GM12872 (cell line): ENCODE measurements at regions not wholly inside any gene's neighbourhood (a gene's known extent, or its start where the extent isn't known, plus 50 kb on each side); places are given as distances from the start of the nearest gene placed in this dataset.

ENCODE experiments used
- TF ChIP-seq, protein P1 (sequence below): IDR thresholded peaks from 3 replicates; pipeline ENCODE4 v1.5.1; 2011; ENCODE audit warnings: low read depth, mild to moderate bottlenecking, low read length, moderate library complexity; ENCODE audit not compliant: insufficient read depth

DNA sequence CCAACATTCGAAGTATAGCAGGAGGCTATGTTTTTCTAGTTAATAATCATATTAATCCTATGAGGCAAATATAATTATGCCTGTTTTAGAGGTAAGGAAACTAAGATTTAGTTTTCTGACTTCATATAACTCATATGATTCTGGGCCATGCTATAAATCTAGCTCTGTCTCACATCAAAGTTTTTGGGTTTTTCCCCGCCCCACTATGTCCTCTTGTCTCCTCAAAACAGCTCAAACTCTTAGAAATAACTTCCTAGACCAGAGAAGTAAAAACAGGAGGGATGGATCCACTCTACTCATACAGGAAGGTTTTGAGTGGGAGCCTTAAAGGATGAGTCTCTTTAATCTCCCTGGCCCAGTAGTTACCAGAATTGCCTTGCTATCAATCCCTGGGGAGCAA lies 256.4 kb upstream of the FGGY start:
- TF ChIP-seq, protein P1, sequence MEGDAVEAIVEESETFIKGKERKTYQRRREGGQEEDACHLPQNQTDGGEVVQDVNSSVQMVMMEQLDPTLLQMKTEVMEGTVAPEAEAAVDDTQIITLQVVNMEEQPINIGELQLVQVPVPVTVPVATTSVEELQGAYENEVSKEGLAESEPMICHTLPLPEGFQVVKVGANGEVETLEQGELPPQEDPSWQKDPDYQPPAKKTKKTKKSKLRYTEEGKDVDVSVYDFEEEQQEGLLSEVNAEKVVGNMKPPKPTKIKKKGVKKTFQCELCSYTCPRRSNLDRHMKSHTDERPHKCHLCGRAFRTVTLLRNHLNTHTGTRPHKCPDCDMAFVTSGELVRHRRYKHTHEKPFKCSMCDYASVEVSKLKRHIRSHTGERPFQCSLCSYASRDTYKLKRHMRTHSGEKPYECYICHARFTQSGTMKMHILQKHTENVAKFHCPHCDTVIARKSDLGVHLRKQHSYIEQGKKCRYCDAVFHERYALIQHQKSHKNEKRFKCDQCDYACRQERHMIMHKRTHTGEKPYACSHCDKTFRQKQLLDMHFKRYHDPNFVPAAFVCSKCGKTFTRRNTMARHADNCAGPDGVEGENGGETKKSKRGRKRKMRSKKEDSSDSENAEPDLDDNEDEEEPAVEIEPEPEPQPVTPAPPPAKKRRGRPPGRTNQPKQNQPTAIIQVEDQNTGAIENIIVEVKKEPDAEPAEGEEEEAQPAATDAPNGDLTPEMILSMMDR, result no peak

DNA sequence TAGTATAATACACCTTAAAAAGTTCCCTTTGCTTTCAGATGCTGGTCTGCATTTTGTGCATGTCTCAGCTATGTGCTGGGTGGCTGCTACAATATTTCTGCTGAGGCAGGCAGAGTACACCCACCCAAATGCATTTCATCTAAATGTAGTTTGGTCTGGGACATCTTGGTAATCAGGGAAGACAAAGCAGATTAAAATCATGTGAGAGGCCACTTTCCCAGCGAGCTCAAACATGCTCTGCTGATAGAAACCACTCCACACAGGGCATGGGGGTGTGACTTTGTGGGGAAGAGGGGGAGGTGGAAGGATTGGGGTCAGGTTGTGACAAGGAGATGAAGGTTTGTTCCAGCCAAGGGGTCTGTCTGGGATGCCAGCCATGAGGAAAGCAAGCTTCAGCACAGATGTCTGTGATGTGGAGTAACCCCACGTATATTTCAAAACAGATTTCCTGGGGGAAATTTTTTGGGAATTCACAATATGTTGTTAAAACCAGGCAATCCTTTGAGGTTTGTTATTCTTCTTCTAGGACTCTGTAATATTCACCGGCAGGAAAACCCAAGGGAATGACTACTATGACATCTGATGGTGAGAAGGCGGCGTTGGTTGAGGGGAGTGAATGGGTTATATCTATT lies 255.1 kb upstream of the FGGY start:
- TF ChIP-seq, protein P1, result no peak

DNA sequence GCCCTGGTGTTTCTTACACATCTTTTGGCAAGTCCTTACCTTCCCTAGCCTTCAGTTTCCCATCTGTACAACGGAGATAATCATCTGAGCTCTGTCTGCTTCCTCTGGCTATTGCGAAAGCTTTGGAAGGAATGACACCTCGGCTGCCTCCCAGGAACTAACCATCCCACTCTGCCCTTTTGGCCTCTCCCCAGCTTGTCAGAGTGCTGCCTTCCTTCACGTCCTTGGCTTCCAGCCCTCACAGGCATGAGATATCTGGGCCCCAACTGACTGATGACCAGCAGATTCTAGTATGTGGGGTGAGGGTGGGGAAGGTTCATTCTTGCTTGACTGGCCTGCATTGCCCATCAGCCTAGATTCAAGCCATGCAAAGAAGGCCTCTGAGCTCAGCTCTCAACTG lies 253.1 kb upstream of the FGGY start:
- TF ChIP-seq, protein P1, result no peak

DNA sequence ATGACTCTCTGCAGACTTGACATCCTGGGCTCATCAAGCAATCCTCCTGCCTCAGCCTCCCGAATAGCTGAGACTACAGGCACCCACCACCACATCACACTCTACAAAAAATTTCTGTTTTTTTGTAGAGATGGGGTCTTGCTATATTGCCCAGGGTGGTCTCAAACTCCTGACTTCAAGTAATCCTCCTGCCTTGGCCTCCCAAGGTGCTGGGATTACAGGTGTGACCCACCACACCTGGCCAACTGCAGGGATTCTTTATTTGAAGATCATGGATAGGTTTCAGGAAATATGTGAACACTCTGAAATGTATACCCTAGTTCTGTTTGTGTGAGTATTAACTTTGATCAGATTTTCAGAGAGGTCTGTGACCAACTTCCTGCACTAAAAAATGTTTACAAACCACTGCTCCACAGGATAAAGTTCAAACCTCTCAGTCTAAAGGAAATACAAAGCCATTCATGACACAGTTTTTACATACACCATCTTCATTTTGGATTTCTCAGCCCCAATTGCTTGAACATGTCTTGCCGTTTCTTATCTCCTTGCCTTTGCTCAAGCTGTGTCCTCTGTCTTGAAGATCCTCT lies 252.3 kb upstream of the FGGY start:
- TF ChIP-seq, protein P1, result no peak

DNA sequence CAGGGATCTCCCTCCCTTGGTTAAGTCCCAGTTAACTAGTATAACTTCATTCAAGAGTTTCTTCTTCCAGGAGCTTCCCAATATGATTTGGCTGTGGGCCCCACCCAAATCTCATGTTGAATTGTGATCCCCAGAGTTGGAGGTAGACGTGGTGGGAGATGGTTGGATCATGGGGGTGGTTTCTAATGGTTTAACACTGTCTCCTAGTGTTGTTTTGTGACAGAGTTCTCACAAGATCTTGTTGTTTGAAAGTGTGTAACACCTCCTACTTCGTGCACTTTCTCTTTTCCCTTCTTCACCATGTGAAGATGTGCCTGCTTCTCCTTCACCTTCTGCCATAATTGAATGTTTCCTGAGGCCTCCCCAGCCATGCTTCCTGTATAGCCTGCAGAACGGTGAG lies 251.8 kb upstream of the FGGY start:
- TF ChIP-seq, protein P1, result no peak

DNA sequence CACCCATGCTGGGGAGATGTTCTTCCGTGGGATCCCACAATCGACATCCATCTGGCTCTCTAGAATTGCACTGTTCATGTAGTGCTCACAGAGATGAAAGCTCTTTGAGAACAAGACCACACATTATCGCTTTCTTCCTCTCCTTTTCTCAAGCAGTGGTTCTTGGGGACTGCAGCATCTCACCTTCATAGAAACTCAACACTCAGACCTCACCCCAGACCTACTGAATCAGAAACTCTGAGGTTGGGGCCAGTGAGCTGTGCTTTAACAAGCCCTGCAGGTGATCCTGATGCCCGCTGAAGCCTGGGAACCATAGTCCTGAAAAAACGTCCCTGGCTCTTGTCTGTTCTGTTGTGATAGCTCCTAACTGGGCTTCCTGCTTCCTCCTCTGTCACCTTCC lies 251.3 kb upstream of the FGGY start:
- TF ChIP-seq, protein P1, result no peak

DNA sequence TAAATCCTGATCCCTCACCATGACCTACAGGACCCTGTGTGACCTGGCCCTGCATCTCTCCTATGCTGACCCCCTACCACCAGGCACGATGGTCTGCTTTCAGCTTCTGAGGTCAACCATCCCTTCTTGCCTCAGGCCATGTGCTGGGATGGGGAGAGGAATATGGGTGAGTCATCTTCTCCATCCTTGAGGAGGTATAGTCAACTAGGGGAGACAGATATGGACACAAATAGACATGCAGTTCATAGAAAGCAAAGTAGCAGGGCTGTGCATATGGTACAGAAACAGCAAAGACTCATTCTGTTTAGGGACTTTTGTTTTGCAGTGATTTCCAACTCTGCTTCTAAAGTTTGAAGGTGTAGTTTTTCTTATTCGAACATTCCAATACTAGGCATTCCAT lies 250.8 kb upstream of the FGGY start:
- TF ChIP-seq, protein P1, result no peak
